NCI-H1048 (cell line): ENCODE measurements at regions not wholly inside any gene's neighbourhood (a gene's known extent, or its start where the extent isn't known, plus 50 kb on each side); places are given as distances from the start of the nearest gene placed in this dataset.
"Not testable (repeated sequence)": the region's sequence is repeated elsewhere in the genome, so short reads cannot be mapped to it uniquely, and the experiment has no call there.

Experiments
- DNase-seq: peaks from one replicate; lab custom pipeline; 2025; lab: John Stamatoyannopoulos, UW

GRCh38 chr5:56421246-56422075 lies 188.3 kb upstream of the ANKRD55 start:
- DNase-seq = no peak

- no peak for DNase-seq
Measured at GRCh38 chr5:56420323-56420722, 187.2 kb upstream of the ANKRD55 start.

GRCh38 chr5:56419667-56420066 lies 186.5 kb upstream of the ANKRD55 start:
- DNase-seq = no peak

GRCh38 chr5:56415356-56415765 lies 182.2 kb upstream of the ANKRD55 start:
- no peak for DNase-seq

- no peak for DNase-seq
Measured at GRCh38 chr5:56414066-56414465, 180.9 kb upstream of the ANKRD55 start.

- DNase-seq = no peak
Measured at GRCh38 chr5:56413546-56413945, 180.4 kb upstream of the ANKRD55 start.

- no peak for DNase-seq
Measured at GRCh38 chr5:56412601-56413379, 179.7 kb upstream of the ANKRD55 start.

GRCh38 chr5:56410696-56411095 lies 177.6 kb upstream of the ANKRD55 start:
- DNase-seq = no peak

GRCh38 chr5:56409331-56410190 lies 176.4 kb upstream of the ANKRD55 start:
- DNase-seq = peak; percentile 73

- DNase-seq = no peak
Measured at GRCh38 chr5:56406838-56407237, 173.7 kb upstream of the ANKRD55 start.

GRCh38 chr5:56406221-56406620 lies 173.1 kb upstream of the ANKRD55 start:
- no peak for DNase-seq

- no peak for DNase-seq
Measured at GRCh38 chr5:56405116-56405908, 172.2 kb upstream of the ANKRD55 start.

GRCh38 chr5:56402266-56403220 lies 169.4 kb upstream of the ANKRD55 start:
- no peak for DNase-seq

- not testable (repeated sequence) for DNase-seq
Measured at GRCh38 chr5:56397796-56398195, 164.7 kb upstream of the ANKRD55 start.

- no peak for DNase-seq
Measured at GRCh38 chr5:56396634-56397033, 163.5 kb upstream of the ANKRD55 start.

GRCh38 chr5:56389261-56389660 lies 156.1 kb upstream of the ANKRD55 start:
- no peak for DNase-seq

GRCh38 chr5:56388229-56388985 lies 155.3 kb upstream of the ANKRD55 start:
- no peak for DNase-seq

GRCh38 chr5:56386046-56386445 lies 152.9 kb upstream of the ANKRD55 start:
- DNase-seq = no peak

- DNase-seq = no peak
Measured at GRCh38 chr5:56384186-56384585, 151.1 kb upstream of the ANKRD55 start.

GRCh38 chr5:56383761-56384160 lies 150.6 kb upstream of the ANKRD55 start:
- no peak for DNase-seq
